GOT3 (cell line): ENCODE measurements at regions not wholly inside any gene's neighbourhood (a gene's known extent, or its start where the extent isn't known, plus 50 kb on each side); places are given as distances from the start of the nearest gene placed in this dataset.

ENCODE experiments used
- DNase-seq: peaks from one replicate; lab custom pipeline; 2025; ENCODE audit warnings: mixed read lengths; lab: John Stamatoyannopoulos, UW

GRCh38 chr9:13332571-13332970 lies 53.1 kb upstream of the MPDZ start:
- no peak for DNase-seq

DNA sequence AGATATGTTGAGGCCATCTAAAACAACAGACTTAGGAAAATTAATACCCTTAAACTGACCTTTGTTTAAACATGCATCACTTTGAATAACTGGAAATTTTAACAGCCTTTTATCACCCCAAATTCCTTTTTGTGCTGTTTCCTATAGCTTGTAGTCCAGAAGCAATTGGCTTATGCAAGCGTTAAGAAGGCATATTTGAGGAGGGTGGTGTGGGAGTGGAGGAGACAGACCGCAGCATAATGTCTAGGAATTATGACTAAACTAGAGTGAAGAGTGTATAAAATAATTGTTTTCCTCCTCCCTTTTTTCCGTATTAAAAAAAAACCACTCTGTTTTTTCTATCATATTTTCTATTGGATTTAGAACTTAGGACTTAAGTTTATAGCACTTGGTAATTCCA lies 51.8 kb upstream of the MPDZ start:
- no peak for DNase-seq

DNA sequence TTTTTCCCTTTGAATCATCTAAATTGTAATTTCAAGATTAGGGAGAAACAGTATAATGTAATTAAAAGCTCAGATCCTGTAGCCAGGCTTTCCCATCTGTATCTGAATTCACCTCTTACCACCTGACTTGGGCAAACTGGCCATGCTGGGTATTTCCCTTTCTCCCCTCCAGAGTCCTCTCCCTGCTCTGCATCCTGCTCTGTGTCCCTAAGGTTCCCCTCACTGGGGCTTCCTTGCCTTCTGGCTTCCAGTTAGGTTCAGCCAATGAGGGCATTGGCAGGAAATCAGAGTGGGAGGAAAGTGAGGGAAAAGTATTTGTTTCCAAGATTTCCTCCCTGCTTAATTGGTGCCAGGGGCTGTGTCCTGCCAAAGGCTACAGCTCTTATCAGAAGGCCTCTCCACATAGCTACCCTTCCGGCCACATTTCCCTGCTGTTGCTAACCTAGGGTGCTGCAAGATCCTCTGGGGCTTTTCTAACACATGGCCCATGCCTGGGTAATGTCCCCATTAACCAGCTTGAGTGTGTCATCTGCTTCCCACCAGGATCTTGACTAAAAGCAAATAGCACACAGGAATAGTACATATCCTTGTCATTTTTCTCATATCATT lies 51.0 kb upstream of the MPDZ start:
- no peak for DNase-seq
